Fibroblast of lung (primary cell): ENCODE measurements at regions not wholly inside any gene's neighbourhood (a gene's known extent, or its start where the extent isn't known, plus 50 kb on each side); places are given as distances from the start of the nearest gene placed in this dataset.

ENCODE experiments used
- DNase-seq, 2 donors: peaks; one replicate each; pipeline versions ENCODE4 v3.0.0 to v3.0.0-alpha.2; 2010; ENCODE audit warnings: low read depth in 2 of 2
- H2AFZ ChIP-seq: 2 replicates; pipeline ENCODE4 v1.5.1; 2012; ENCODE audit warnings: low read length, control low read depth, inconsistent platforms
- H3K27ac ChIP-seq: 2 replicates; pipeline ENCODE4 v1.5.1; 2011; ENCODE audit warnings: low read length, control low read depth; ENCODE audit not compliant: insufficient read depth
- H3K27me3 ChIP-seq: 2 replicates; pipeline ENCODE4 v1.5.1; 2011; ENCODE audit warnings: mild to moderate bottlenecking, low read length; ENCODE audit not compliant: control insufficient read depth, insufficient read depth
- H3K36me3 ChIP-seq: 2 replicates; pipeline ENCODE4 v1.5.1; 2011; ENCODE audit warnings: low read length; ENCODE audit not compliant: control insufficient read depth, insufficient read depth
- H3K4me1 ChIP-seq: 2 replicates; pipeline ENCODE4 v1.5.1; 2011; ENCODE audit warnings: low read length; ENCODE audit not compliant: control insufficient read depth, insufficient read depth; ENCODE audit errors: extremely low read depth
- H3K4me2 ChIP-seq: 2 replicates; pipeline ENCODE4 v1.5.1; 2011; ENCODE audit warnings: low read length, control low read depth; ENCODE audit not compliant: insufficient read depth; ENCODE audit errors: extremely low read depth
- H3K4me3 ChIP-seq, 4 experiments: fragments of 200-600 bp in 1 of 4; sonication (generic) in 1 of 4; replicated peaks in 1 of 4; 2 replicates each; pipeline ENCODE4 v1.5.1; 2011 to 2016; ENCODE audit warnings: low read length in 4 of 4, low read depth in 3 of 4, mild to moderate bottlenecking in 3 of 4, control low read depth in 2 of 4, inconsistent platforms in 1 of 4, mixed read lengths in 1 of 4; ENCODE audit not compliant: insufficient read depth in 1 of 4; ENCODE audit errors: control extremely low read depth in 1 of 4
- H3K79me2 ChIP-seq: 2 replicates; pipeline ENCODE4 v1.5.1; 2012; ENCODE audit warnings: mild to moderate bottlenecking, low read length, inconsistent platforms; ENCODE audit not compliant: control insufficient read depth, insufficient read depth
- H3K9ac ChIP-seq: 2 replicates; pipeline ENCODE4 v1.5.1; 2011; ENCODE audit warnings: mild to moderate bottlenecking, low read length, control low read depth; ENCODE audit not compliant: insufficient read depth
- H3K9me3 ChIP-seq: 2 replicates; pipeline ENCODE4 v1.5.1; 2012; ENCODE audit warnings: low read depth, low read length; ENCODE audit not compliant: control insufficient read depth, insufficient read depth
- H4K20me1 ChIP-seq: 2 replicates; pipeline ENCODE4 v1.5.1; 2011; ENCODE audit warnings: low read length; ENCODE audit not compliant: control insufficient read depth, insufficient read depth; ENCODE audit errors: extremely low read depth
- CTCF ChIP-seq, 2 donors: IDR thresholded peaks in 1 of 2; conservative IDR thresholded peaks in 1 of 2; 1 replicate in 1 of 2; 2 replicates in 1 of 2; pipeline ENCODE4 v1.5.1; 2011 to 2012; ENCODE audit warnings: low read length in 2 of 2, control low read depth in 1 of 2, inconsistent platforms in 1 of 2, low read depth in 1 of 2, mild to moderate bottlenecking in 1 of 2
- EZH2 ChIP-seq: IDR thresholded peaks from 2 replicates; pipeline ENCODE4 v1.5.1; 2012; ENCODE audit warnings: low read length, control low read depth, mild to moderate bottlenecking; ENCODE audit errors: missing control alignments

- H3K4me1 ChIP-seq: no peaks in the 10 kb centered on the region
- no peaks in the 10 kb centered on the region for H3K79me2 ChIP-seq
- no peaks in the 10 kb centered on the region for H3K27me3 ChIP-seq
- H3K9ac ChIP-seq: no peak overlapping the region
- no peak overlapping the region for H2AFZ ChIP-seq
- H3K9me3 ChIP-seq: no peaks in the 10 kb centered on the region
- no peaks in the 10 kb centered on the region for H3K36me3 ChIP-seq
- no peak for DNase-seq
- no peak overlapping the region for H3K27ac ChIP-seq
- no peak for TF ChIP-seq CTCF (conservative IDR thresholded peaks at IDR 0.05 in 1 of 2, IDR thresholded peaks at IDR 0.05 in 1 of 2; ENCODE audit: low read depth in 1 of 2, low read length in 2 of 2)
- no peak for TF ChIP-seq EZH2
- H3K4me2 ChIP-seq: no peak overlapping the region
- no peaks in the 10 kb centered on the region for H4K20me1 ChIP-seq
- H3K4me3 ChIP-seq: no peak overlapping the region
These were observed 394.5 kb downstream of the RERGL start for GRCh38 chr12:17695495-17695894.

- no peaks in the 10 kb centered on the region for H3K27me3 ChIP-seq
These were observed 398.6 kb downstream of the RERGL start for GRCh38 chr12:17691369-17691768.

GRCh38 chr12:17680220-17680619 lies 409.8 kb downstream of the RERGL start:
- Histone ChIP-seq H3K9ac (no peak overlapping the region), H3K4me1 (no peaks in the 10 kb centered on the region), H2AFZ (no peak overlapping the region), H3K27me3 (no peaks in the 10 kb centered on the region), H3K4me2 (no peak overlapping the region), H3K9me3 (no peaks in the 10 kb centered on the region), H3K36me3 (no peaks in the 10 kb centered on the region), H3K4me3 (no peak overlapping the region), H4K20me1 (no peaks in the 10 kb centered on the region), H3K27ac (no peak overlapping the region), H3K79me2 (no peaks in the 10 kb centered on the region)
- no peak for DNase-seq
- TF ChIP-seq CTCF (conservative IDR thresholded peaks at IDR 0.05 in 1 of 2, IDR thresholded peaks at IDR 0.05 in 1 of 2; ENCODE audit: low read depth in 1 of 2, low read length in 2 of 2): no peak

More at GRCh38 chr12:17691369-17691768, 398.6 kb downstream of the RERGL start:
- H3K79me2 ChIP-seq: no peaks in the 10 kb centered on the region
- TF ChIP-seq EZH2 (no peak), CTCF (conservative IDR thresholded peaks at IDR 0.05 in 1 of 2, IDR thresholded peaks at IDR 0.05 in 1 of 2; ENCODE audit: low read depth in 1 of 2, low read length in 2 of 2) (no peak)
- no peaks in the 10 kb centered on the region for H3K4me1 ChIP-seq
- H2AFZ ChIP-seq: no peak overlapping the region
- no peaks in the 10 kb centered on the region for H3K9me3 ChIP-seq
- no peaks in the 10 kb centered on the region for H4K20me1 ChIP-seq
- H3K36me3 ChIP-seq: no peaks in the 10 kb centered on the region
- no peak overlapping the region for H3K4me3 ChIP-seq
- H3K9ac ChIP-seq: no peak overlapping the region
- no peak for DNase-seq
- H3K27ac ChIP-seq: no peak overlapping the region
- no peak overlapping the region for H3K4me2 ChIP-seq
